HG03064 (cell line): ENCODE measurements at regions not wholly inside any gene's neighbourhood (a gene's known extent, or its start where the extent isn't known, plus 50 kb on each side); places are given as distances from the start of the nearest gene placed in this dataset.

Experiments
- ATAC-seq: cut with Tn5 transposase; IDR thresholded peaks from one replicate; pipeline ENCODE4 v1.9.1; 2021; ENCODE audit warnings: low read depth; ENCODE audit not compliant: unreplicated experiment

GRCh38 chr2:162912787-162913186 is 74.2 kb upstream of the KCNH7 start:
- ATAC-seq: no peak

GRCh38 chr2:162908567-162908966 is 70.0 kb upstream of the KCNH7 start:
- no peak for ATAC-seq

GRCh38 chr2:162890690-162891311 is 52.2 kb upstream of the KCNH7 start:
- ATAC-seq: peak; percentile 93

- no peak for ATAC-seq
These were observed 50.1 kb upstream of the KCNH7 start for GRCh38 chr2:162888652-162889051.
